H9 (cell line): ENCODE measurements at regions not wholly inside any gene's neighbourhood (a gene's known extent, or its start where the extent isn't known, plus 50 kb on each side); places are given as distances from the start of the nearest gene placed in this dataset.

Experiments
- DNase-seq: peaks from one replicate; pipeline ENCODE4 v3.0.0-alpha.2; 2017
- H2AFZ ChIP-seq: one replicate; pipeline ENCODE4 v1.6.1; 2013; ENCODE audit warnings: mild to moderate bottlenecking, low read length, control low read depth, moderate library complexity
- H2AK5ac ChIP-seq: 2 replicates; pipeline ENCODE4 v1.6.1; 2013; ENCODE audit warnings: low read length, control low read depth, mixed read lengths; ENCODE audit not compliant: insufficient read length
- H2BK120ac ChIP-seq: one replicate; pipeline ENCODE4 v1.6.1; 2013; ENCODE audit warnings: low read depth, mild to moderate bottlenecking, low read length, control low read depth, inconsistent platforms; ENCODE audit not compliant: poor library complexity, severe bottlenecking
- H2BK12ac ChIP-seq: 2 replicates; pipeline ENCODE4 v1.6.1; 2013; ENCODE audit warnings: low read length, control low read depth, mixed read lengths, low read depth; ENCODE audit not compliant: insufficient read length
- H2BK15ac ChIP-seq: 2 replicates; pipeline ENCODE4 v1.6.1; 2013; ENCODE audit warnings: low read depth, low read length, control low read depth
- H2BK20ac ChIP-seq: one replicate; pipeline ENCODE4 v1.6.1; 2013; ENCODE audit warnings: low read depth, mild to moderate bottlenecking, low read length, control low read depth, inconsistent platforms; ENCODE audit not compliant: poor library complexity, severe bottlenecking
- H2BK5ac ChIP-seq: 2 replicates; pipeline ENCODE4 v1.6.1; 2013; ENCODE audit warnings: low read length, control low read depth, mixed read lengths; ENCODE audit not compliant: insufficient read length
- H3K14ac ChIP-seq: 2 replicates; pipeline ENCODE4 v1.6.1; 2013; ENCODE audit warnings: low read length, control low read depth; ENCODE audit not compliant: insufficient read depth
- H3K18ac ChIP-seq: 2 replicates; pipeline ENCODE4 v1.6.1; 2013; ENCODE audit warnings: low read depth, mild to moderate bottlenecking, mixed read lengths, low read length, control low read depth; ENCODE audit not compliant: insufficient read length
- H3K23ac ChIP-seq: 2 replicates; pipeline ENCODE4 v1.6.1; 2013; ENCODE audit warnings: low read length, control low read depth, mixed read lengths, low read depth; ENCODE audit not compliant: insufficient read length
- H3K23me2 ChIP-seq: 2 replicates; pipeline ENCODE4 v1.6.1; 2013; ENCODE audit warnings: low read depth, mild to moderate bottlenecking, mixed read lengths, low read length, control low read depth; ENCODE audit not compliant: insufficient read length, poor library complexity, severe bottlenecking
- H3K27ac ChIP-seq: 2 replicates; pipeline ENCODE4 v1.5.1; 2013; ENCODE audit warnings: low read length, control low read depth, mixed read lengths, low read depth; ENCODE audit not compliant: insufficient read length
- H3K27me3 ChIP-seq: 2 replicates; pipeline ENCODE4 v1.6.1; 2013; ENCODE audit warnings: low read length, control low read depth, inconsistent platforms; ENCODE audit not compliant: insufficient read depth
- H3K4ac ChIP-seq: 2 replicates; pipeline ENCODE4 v1.6.1; 2013; ENCODE audit warnings: low read depth, mild to moderate bottlenecking, control low read depth, inconsistent platforms, low read length, moderate library complexity
- H3K4me1 ChIP-seq: 2 replicates; pipeline ENCODE4 v1.6.1; 2013; ENCODE audit warnings: low read length, control low read depth, inconsistent platforms; ENCODE audit not compliant: insufficient read depth
- H3K4me2 ChIP-seq: 2 replicates; pipeline ENCODE4 v1.6.1; 2013; ENCODE audit warnings: low read length, control low read depth, mixed read lengths; ENCODE audit not compliant: insufficient read length, insufficient read depth
- H3K56ac ChIP-seq: 2 replicates; pipeline ENCODE4 v1.6.1; 2013; ENCODE audit warnings: low read depth, mild to moderate bottlenecking, mixed read lengths, low read length, control low read depth; ENCODE audit not compliant: insufficient read length
- H3K79me1 ChIP-seq: 2 replicates; pipeline ENCODE4 v1.6.1; 2013; ENCODE audit warnings: low read depth, mild to moderate bottlenecking, moderate library complexity, low read length, control low read depth, inconsistent platforms; ENCODE audit not compliant: insufficient read depth, poor library complexity, severe bottlenecking
- H3K79me2 ChIP-seq: 2 replicates; pipeline ENCODE4 v1.6.1; 2013; ENCODE audit warnings: low read length, control low read depth, inconsistent platforms; ENCODE audit not compliant: insufficient read depth
- H3K9ac ChIP-seq: 2 replicates; pipeline ENCODE4 v1.6.1; 2013; ENCODE audit warnings: low read length, control low read depth, mixed read lengths; ENCODE audit not compliant: insufficient read length; ENCODE audit errors: extremely low read depth
- H3K9me3 ChIP-seq: one replicate; pipeline ENCODE4 v1.6.1; 2013; ENCODE audit warnings: low read depth, low read length, inconsistent platforms; ENCODE audit not compliant: control insufficient read depth
- H3T11ph ChIP-seq: one replicate; pipeline ENCODE4 v1.6.1; 2013; ENCODE audit warnings: mild to moderate bottlenecking, low read length, control low read depth, inconsistent platforms
- H4K20me1 ChIP-seq: one replicate; pipeline ENCODE4 v1.6.1; 2013; ENCODE audit not compliant: control insufficient read depth, insufficient read length, insufficient read depth
- H4K5ac ChIP-seq: 2 replicates; pipeline ENCODE4 v1.6.1; 2013; ENCODE audit warnings: low read depth, mild to moderate bottlenecking, mixed read lengths, low read length, control low read depth; ENCODE audit not compliant: insufficient read length
- H4K8ac ChIP-seq: replicated peaks from 2 replicates; pipeline ENCODE4 v1.6.1; 2013; ENCODE audit warnings: low read length, control low read depth, mixed read lengths, low read depth; ENCODE audit not compliant: insufficient read length
- H4K91ac ChIP-seq: 2 replicates; pipeline ENCODE4 v1.6.1; 2013; ENCODE audit warnings: low read depth, mild to moderate bottlenecking, moderate library complexity, mixed read lengths, low read length, control low read depth; ENCODE audit not compliant: insufficient read length
- H3K27ac Mint-ChIP-seq, 3 experiments: 2 replicates in 2 of 3; 3 replicates in 1 of 3; pipeline ENCODE4 v1.8.0; 2020 to 2021; ENCODE audit warnings: mixed read lengths in 3 of 3, mild to moderate bottlenecking in 1 of 3, moderate library complexity in 1 of 3
- H3K27me3 Mint-ChIP-seq: 2 replicates; pipeline ENCODE4 v1.8.0; 2021; ENCODE audit warnings: low read depth, mild to moderate bottlenecking, moderate library complexity, mixed read lengths
- H3K36me3 Mint-ChIP-seq, 3 experiments: 2 replicates in 2 of 3; 3 replicates in 1 of 3; pipeline ENCODE4 v1.8.0; 2020 to 2021; ENCODE audit warnings: low read depth in 3 of 3, mixed read lengths in 3 of 3; ENCODE audit not compliant: insufficient read depth in 1 of 3
- H3K4me1 Mint-ChIP-seq, 2 experiments: 2 replicates each; pipeline ENCODE4 v1.8.0; 2020; ENCODE audit warnings: mixed read lengths in 2 of 2
- H3K4me3 Mint-ChIP-seq, 2 experiments: 2 replicates in 1 of 2; 3 replicates in 1 of 2; pipeline ENCODE4 v1.8.0; 2020 to 2021; ENCODE audit warnings: mild to moderate bottlenecking in 2 of 2, mixed read lengths in 2 of 2, moderate library complexity in 1 of 2
- H3K9me3 Mint-ChIP-seq, 2 experiments: 2 replicates in 1 of 2; 3 replicates in 1 of 2; pipeline ENCODE4 v1.8.0; 2020; ENCODE audit warnings: mild to moderate bottlenecking in 2 of 2, mixed read lengths in 2 of 2, moderate library complexity in 1 of 2
- WGBS: extraction: QIAGEN DNeasy Blood & Tissue Kit; methylation state at CpG from one replicate; pipeline ENCODE4 v1.1.7; 2013; ENCODE audit warnings: missing lambda C conversion rate, low lambda C conversion rate, mixed read lengths; ENCODE audit not compliant: insufficient read length; ENCODE audit errors: extremely low coverage; 5-methylcytosine and 5-hydroxymethylcytosine counted together
- TF ChIP-seq, protein P1 (sequence below): fragments of 200-600 bp; sonication (generic); conservative IDR thresholded peaks from 3 replicates; pipeline ENCODE4 v1.8.0; 2021; ENCODE audit warnings: antibody characterized with exemption, mild to moderate bottlenecking

DNA sequence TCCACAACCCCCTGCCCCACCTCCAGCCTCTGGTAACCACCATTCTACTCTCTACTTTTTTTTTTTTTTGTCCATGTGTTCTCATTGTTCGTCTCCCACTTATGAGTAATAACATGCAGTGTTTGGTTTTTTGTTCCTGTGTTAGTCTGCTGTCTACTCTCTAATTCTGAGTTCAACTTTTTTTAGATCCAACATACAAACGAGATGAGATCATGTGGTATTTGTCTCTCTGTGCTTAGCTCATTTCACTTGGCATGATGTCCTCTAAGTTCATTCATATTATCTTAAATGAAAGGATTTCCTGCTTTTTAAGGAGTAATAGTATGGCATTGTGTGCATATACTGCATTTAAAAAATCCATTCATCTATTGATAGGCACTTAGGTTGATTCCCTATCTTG lies 130.9 kb downstream of the NMUR2 start:
- no peak overlapping the region for H4K5ac ChIP-seq
- H3K27ac Mint-ChIP-seq, result peak overlapping the region in 1 of 3 experiments; percentile 21; a peak in 1 of 7 replicates
- no peak overlapping the region for H2AFZ ChIP-seq
- H3K56ac ChIP-seq, result no peak overlapping the region
- H3K27me3 Mint-ChIP-seq, result peaks cover 13% of the 10 kb centered on the region
- H3K9me3 ChIP-seq, result no peaks in the 10 kb centered on the region
- no peak overlapping the region for H2BK20ac ChIP-seq
- H3K79me1 ChIP-seq, result no peaks in the 10 kb centered on the region
- H3K4ac ChIP-seq, result no peak overlapping the region
- no peak overlapping the region for H3K18ac ChIP-seq
- H2BK120ac ChIP-seq, result no peak overlapping the region
- H3T11ph ChIP-seq, result no peak overlapping the region
- no peak overlapping the region for H2BK15ac ChIP-seq
- H3K23me2 ChIP-seq, result no peaks in the 10 kb centered on the region
- H2AK5ac ChIP-seq, result no peak overlapping the region
- H3K4me2 ChIP-seq, result no peak overlapping the region
- no peaks in the 10 kb centered on the region for H3K4me1 ChIP-seq
- DNase-seq, result no peak
- no CpG with 5 or more reads among the region's 2 CpGs for WGBS
- no peak overlapping the region for H4K8ac ChIP-seq
- H3K27ac ChIP-seq, result no peak overlapping the region
- H3K4me3 Mint-ChIP-seq, result no peak overlapping the region
- no peaks in the 10 kb centered on the region for H3K79me2 ChIP-seq
- H3K23ac ChIP-seq, result no peak overlapping the region
- no peaks in the 10 kb centered on the region for H3K9me3 Mint-ChIP-seq
- H3K36me3 Mint-ChIP-seq, result no peaks in the 10 kb centered on the region
- no peak overlapping the region for H2BK5ac ChIP-seq
- H3K27me3 ChIP-seq, result no peaks in the 10 kb centered on the region
- H3K4me1 Mint-ChIP-seq, result peaks cover 2 to 4% of the 10 kb centered on the region in 2 experiments; a peak in 2 of 4 replicates
- TF ChIP-seq, protein P1, sequence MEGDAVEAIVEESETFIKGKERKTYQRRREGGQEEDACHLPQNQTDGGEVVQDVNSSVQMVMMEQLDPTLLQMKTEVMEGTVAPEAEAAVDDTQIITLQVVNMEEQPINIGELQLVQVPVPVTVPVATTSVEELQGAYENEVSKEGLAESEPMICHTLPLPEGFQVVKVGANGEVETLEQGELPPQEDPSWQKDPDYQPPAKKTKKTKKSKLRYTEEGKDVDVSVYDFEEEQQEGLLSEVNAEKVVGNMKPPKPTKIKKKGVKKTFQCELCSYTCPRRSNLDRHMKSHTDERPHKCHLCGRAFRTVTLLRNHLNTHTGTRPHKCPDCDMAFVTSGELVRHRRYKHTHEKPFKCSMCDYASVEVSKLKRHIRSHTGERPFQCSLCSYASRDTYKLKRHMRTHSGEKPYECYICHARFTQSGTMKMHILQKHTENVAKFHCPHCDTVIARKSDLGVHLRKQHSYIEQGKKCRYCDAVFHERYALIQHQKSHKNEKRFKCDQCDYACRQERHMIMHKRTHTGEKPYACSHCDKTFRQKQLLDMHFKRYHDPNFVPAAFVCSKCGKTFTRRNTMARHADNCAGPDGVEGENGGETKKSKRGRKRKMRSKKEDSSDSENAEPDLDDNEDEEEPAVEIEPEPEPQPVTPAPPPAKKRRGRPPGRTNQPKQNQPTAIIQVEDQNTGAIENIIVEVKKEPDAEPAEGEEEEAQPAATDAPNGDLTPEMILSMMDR, result no peak
- H2BK12ac ChIP-seq, result no peak overlapping the region
- no peak overlapping the region for H4K91ac ChIP-seq
- no peak overlapping the region for H3K14ac ChIP-seq
- H3K9ac ChIP-seq, result no peak overlapping the region
- no peaks in the 10 kb centered on the region for H4K20me1 ChIP-seq
